SHP77 (cell line): ENCODE measurements at regions not wholly inside any gene's neighbourhood (a gene's known extent, or its start where the extent isn't known, plus 50 kb on each side); places are given as distances from the start of the nearest gene placed in this dataset.
A peak's percentile ranks its signal among the peaks of the same experiment; 100 is the strongest.

Experiments
- DNase-seq, 2 experiments: peaks; one replicate each; lab custom pipeline; 2025; lab: John Stamatoyannopoulos, UW

GRCh38 chr9:106708475-106709146, 154.4 kb upstream of the ZNF462 start:
- DNase-seq: no peak

- DNase-seq: no peak
These were observed 150.7 kb upstream of the ZNF462 start for GRCh38 chr9:106712279-106712678.

- DNase-seq: no peak
These were observed 149.8 kb upstream of the ZNF462 start for GRCh38 chr9:106713206-106713605.

GRCh38 chr9:106716820-106717219, 146.1 kb upstream of the ZNF462 start:
- no peak for DNase-seq

GRCh38 chr9:106717686-106718085, 145.3 kb upstream of the ZNF462 start:
- DNase-seq: no peak

GRCh38 chr9:106718936-106719335, 144.0 kb upstream of the ZNF462 start:
- DNase-seq: no peak

- no peak for DNase-seq
These were observed 140.8 kb upstream of the ZNF462 start for GRCh38 chr9:106722051-106722753.

- no peak for DNase-seq
These were observed 139.0 kb upstream of the ZNF462 start for GRCh38 chr9:106723926-106724325.

GRCh38 chr9:106724566-106724965, 138.4 kb upstream of the ZNF462 start:
- no peak for DNase-seq

GRCh38 chr9:106726070-106726815, 136.7 kb upstream of the ZNF462 start:
- DNase-seq: no peak

GRCh38 chr9:106727969-106728368, 135.0 kb upstream of the ZNF462 start:
- no peak for DNase-seq

GRCh38 chr9:106728860-106729259, 134.1 kb upstream of the ZNF462 start:
- DNase-seq: no peak

GRCh38 chr9:106731910-106732309, 131.1 kb upstream of the ZNF462 start:
- DNase-seq: peak; percentile 66 to 80

- DNase-seq: no peak
These were observed 129.1 kb upstream of the ZNF462 start for GRCh38 chr9:106733828-106734380.

- no peak for DNase-seq
These were observed 125.5 kb upstream of the ZNF462 start for GRCh38 chr9:106737516-106737915.

GRCh38 chr9:106738109-106738508, 124.9 kb upstream of the ZNF462 start:
- no peak for DNase-seq

- DNase-seq: no peak
These were observed 117.5 kb upstream of the ZNF462 start for GRCh38 chr9:106745457-106745856.

GRCh38 chr9:106745876-106746275, 117.1 kb upstream of the ZNF462 start:
- no peak for DNase-seq

GRCh38 chr9:106751681-106752080, 111.3 kb upstream of the ZNF462 start:
- no peak for DNase-seq

- no peak for DNase-seq
These were observed 110.4 kb upstream of the ZNF462 start for GRCh38 chr9:106752581-106752980.

GRCh38 chr9:106753155-106753671, 109.8 kb upstream of the ZNF462 start:
- DNase-seq: no peak

GRCh38 chr9:106755736-106756135, 107.2 kb upstream of the ZNF462 start:
- no peak for DNase-seq
